Endothelial cell of umbilical vein (primary cell): ENCODE measurements at regions not wholly inside any gene's neighbourhood (a gene's known extent, or its start where the extent isn't known, plus 50 kb on each side); places are given as distances from the start of the nearest gene placed in this dataset.

Experiments used
- BruUV-seq: library from RNA; stranded (reverse); fragments of 400-500 nt; replicated peaks from 2 replicates; lab custom pipeline; 2021; lab: Mats Ljungman, UMichigan
- CTCF ChIA-PET: fragments of 300-600, 350-600 bp; sonication (Branson Sonifier 250); formaldehyde crosslinking; loops from one replicate; lab custom pipeline; 2021; ENCODE audit warnings: antibody characterized with exemption, inconsistent platforms; lab: Charles Lee
- POLR2A ChIA-PET: fragments of 300-600, 350-600 bp; sonication (Branson Sonifier 250); formaldehyde crosslinking; loops from one replicate; lab custom pipeline; 2021; ENCODE audit warnings: antibody characterized with exemption, inconsistent platforms; lab: Charles Lee
- DNase-seq: peaks from one replicate; pipeline ENCODE4 v3.0.0-alpha.2; 2011; ENCODE audit warnings: low read depth, low spot score
- FAIRE-seq: peaks from 2 replicates; lab custom pipeline; 2011; peaks lifted over from hg19 to GRCh38; lab: Jason Lieb, UNC
- H2AFZ ChIP-seq: 2 replicates; pipeline ENCODE4 v1.6.0; 2012; ENCODE audit warnings: low read depth, low read length, control low read depth, inconsistent platforms
- H3K27ac ChIP-seq: 2 replicates; pipeline ENCODE4 v1.5.1; 2011; ENCODE audit warnings: low read depth, mild to moderate bottlenecking, control low read depth, low read length, moderate library complexity; ENCODE audit not compliant: insufficient read depth
- H3K27me3 ChIP-seq, 2 experiments: 2 replicates each; pipeline versions ENCODE4 v1.6.0 to v1.6.1; 2011; ENCODE audit warnings: low read length in 2 of 2, mixed read lengths in 1 of 2; ENCODE audit not compliant: control insufficient read depth in 2 of 2, insufficient read depth in 2 of 2
- H3K36me3 ChIP-seq, 2 experiments: 2 replicates in 1 of 2; 3 replicates in 1 of 2; pipeline ENCODE4 v1.5.1; 2011; ENCODE audit warnings: low read length in 2 of 2, mild to moderate bottlenecking in 1 of 2, moderate library complexity in 1 of 2; ENCODE audit not compliant: control insufficient read depth in 2 of 2, insufficient read depth in 2 of 2; ENCODE audit errors: extremely low read depth in 1 of 2
- H3K4me1 ChIP-seq: 3 replicates; pipeline ENCODE4 v1.5.1; 2011; ENCODE audit warnings: mild to moderate bottlenecking, low read length; ENCODE audit not compliant: control insufficient read depth, insufficient read depth; ENCODE audit errors: extremely low read depth
- H3K4me2 ChIP-seq: 2 replicates; pipeline ENCODE4 v1.6.1; 2011; ENCODE audit warnings: low read length, control low read depth, mixed read lengths; ENCODE audit not compliant: insufficient read depth
- H3K4me3 ChIP-seq, 3 experiments: fragments of 200-600 bp in 1 of 3; sonication (generic), shearing (Covaris generic) in 1 of 3; replicated peaks in 1 of 3; 2 replicates each; pipeline ENCODE4 v1.5.1; 2011 to 2016; ENCODE audit warnings: control low read depth in 3 of 3, low read length in 3 of 3, mild to moderate bottlenecking in 2 of 3, inconsistent platforms in 1 of 3, low read depth in 1 of 3, moderate library complexity in 1 of 3; ENCODE audit not compliant: insufficient read depth in 1 of 3
- H3K79me2 ChIP-seq: 2 replicates; pipeline ENCODE4 v1.6.0; 2012; ENCODE audit warnings: low read length, inconsistent platforms; ENCODE audit not compliant: control insufficient read depth, insufficient read depth
- H3K9ac ChIP-seq: replicated peaks from 2 replicates; pipeline ENCODE3; 2011; ENCODE audit warnings: low read length, control low read depth; ENCODE audit not compliant: insufficient read depth; ENCODE audit errors: extremely low read depth
- H3K9me1 ChIP-seq: replicated peaks from 3 replicates; pipeline ENCODE4 v1.6.0; 2011; ENCODE audit warnings: mild to moderate bottlenecking, low read length; ENCODE audit not compliant: control insufficient read depth, insufficient read depth; ENCODE audit errors: extremely low read depth
- H3K9me3 ChIP-seq: replicated peaks from 2 replicates; pipeline ENCODE4 v1.5.1; 2012; ENCODE audit warnings: low read length, inconsistent platforms; ENCODE audit not compliant: control insufficient read depth, insufficient read depth
- H4K20me1 ChIP-seq: replicated peaks from 2 replicates; pipeline ENCODE3; 2011; ENCODE audit warnings: mild to moderate bottlenecking, low read length; ENCODE audit not compliant: control insufficient read depth, insufficient read depth; ENCODE audit errors: extremely low read depth
- CTCF ChIP-seq, 2 donors: IDR thresholded peaks; 1 replicate in 1 of 2; 2 replicates in 1 of 2; pipeline ENCODE4 v1.5.1; 2011; ENCODE audit warnings: low read length in 2 of 2, mild to moderate bottlenecking in 2 of 2, moderate library complexity in 2 of 2, control low read depth in 1 of 2, inconsistent platforms in 1 of 2, low read depth in 1 of 2; ENCODE audit not compliant: insufficient read depth in 1 of 2; ENCODE audit errors: extremely low read depth in 1 of 2
- EZH2 ChIP-seq: IDR thresholded peaks from 2 replicates; pipeline ENCODE4 v1.6.1; 2012; ENCODE audit warnings: borderline replicate concordance, low read depth, mild to moderate bottlenecking, moderate library complexity, low read length, inconsistent platforms; ENCODE audit not compliant: severe bottlenecking
- FOS ChIP-seq: IDR thresholded peaks from 2 replicates; pipeline ENCODE4 v1.6.1; 2011; ENCODE audit warnings: mild to moderate bottlenecking, low read length, moderate library complexity, borderline replicate concordance; ENCODE audit not compliant: insufficient read depth
- GATA2 ChIP-seq: IDR thresholded peaks from 2 replicates; pipeline ENCODE4 v1.7.0; 2011; ENCODE audit warnings: low read depth, mild to moderate bottlenecking, moderate library complexity, mixed read lengths, low read length; ENCODE audit not compliant: insufficient read length, insufficient read depth
- JUN ChIP-seq: IDR thresholded peaks from 2 replicates; pipeline ENCODE4 v1.6.1; 2011; ENCODE audit warnings: borderline replicate concordance, low read depth; ENCODE audit not compliant: insufficient read length, insufficient read depth
- MAX ChIP-seq: IDR thresholded peaks from 2 replicates; pipeline ENCODE4 v1.6.1; 2011; ENCODE audit not compliant: insufficient read depth, insufficient read length
- MYC ChIP-seq: IDR thresholded peaks from one replicate; pipeline ENCODE4 v1.6.1; 2011; ENCODE audit warnings: mild to moderate bottlenecking, low read depth, low read length
- POLR2A ChIP-seq: IDR thresholded peaks from 2 replicates; pipeline ENCODE4 v1.6.1; 2012; ENCODE audit warnings: low read depth, mild to moderate bottlenecking, control low read depth, low read length
- POLR2AphosphoS5 ChIP-seq: IDR thresholded peaks from 2 replicates; pipeline ENCODE4 v1.6.1; 2012; ENCODE audit warnings: low read depth, mild to moderate bottlenecking, control low read depth, low read length, moderate library complexity; ENCODE audit not compliant: insufficient read depth
- dilution Hi-C: fragments of 300-500 bp; cut with MboI; formaldehyde crosslinking; loops from one replicate; pipeline ENCODE4 v1.15.0; 2019; ENCODE audit warnings: low sequenced_read_pairs; ENCODE audit not compliant: extremely low pct_ligation_motif_present
- intact Hi-C: fragments of 100-400 bp; cut with micrococcal nuclease; formaldehyde crosslinking; loops from one replicate; pipeline ENCODE4 v1.10.0; 2022

- CTCF ChIA-PET: interaction anchor here (1.0 to 1.8 kb wide), 3 partner anchors 14 to 23 kb away, joined by 3 to 4 read pairs (median 3); no protein-coding TSS in a partner anchor
- Histone ChIP-seq H3K27ac (no peak overlapping the region), H2AFZ (no peak overlapping the region), H3K9me3 (no peaks in the 10 kb centered on the region), H3K4me3 (no peak overlapping the region), H3K27me3 (peaks cover 2 to 3% of the 10 kb centered on the region in 2 experiments), H3K9ac (no peak overlapping the region), H3K36me3 (no peaks in the 10 kb centered on the region), H3K4me1 (no peaks in the 10 kb centered on the region), H3K79me2 (no peaks in the 10 kb centered on the region), H3K4me2 (no peak overlapping the region), H3K9me1 (no peaks in the 10 kb centered on the region), H4K20me1 (no peaks in the 10 kb centered on the region)
- POLR2A ChIA-PET: no interaction called here
- dilution Hi-C loops (no loop called here), intact Hi-C loops (no loop called here)
- DNase-seq: no peak
- no TSS peak for BruUV-seq
- no peak for FAIRE-seq
- TF ChIP-seq EZH2: no peak
- TF ChIP-seq MAX: no peak
- TF ChIP-seq JUN: no peak
- no peak for TF ChIP-seq POLR2A
- TF ChIP-seq MYC: no peak
These were observed 212.6 kb upstream of the HABP2 start for GRCh38 chr10:113340282-113340681.

GRCh38 chr10:113341138-113341537, 211.7 kb upstream of the HABP2 start:
- no TSS peak for BruUV-seq
- dilution Hi-C loops (no loop called here), intact Hi-C loops (no loop called here)
- H3K36me3 ChIP-seq: no peaks in the 10 kb centered on the region
- no peaks in the 10 kb centered on the region for H3K9me1 ChIP-seq
- no peaks in the 10 kb centered on the region for H4K20me1 ChIP-seq
- H3K79me2 ChIP-seq: no peaks in the 10 kb centered on the region
- DNase-seq (no peak), FAIRE-seq (no peak)
- H3K4me1 ChIP-seq: no peaks in the 10 kb centered on the region
- no peak overlapping the region for H3K4me2 ChIP-seq
- no peaks in the 10 kb centered on the region for H3K9me3 ChIP-seq
- H3K9ac ChIP-seq: no peak overlapping the region
- H2AFZ ChIP-seq: no peak overlapping the region
- ChIA-PET CTCF (interaction anchor here (1.0 to 1.8 kb wide), 2 partner anchors 23 to 24 kb away, joined by 3 to 4 read pairs; no protein-coding TSS in a partner anchor), POLR2A (no interaction called here)
- H3K4me3 ChIP-seq: no peak overlapping the region
- H3K27ac ChIP-seq: no peak overlapping the region
- peaks cover 3% of the 10 kb centered on the region in 2 experiments for H3K27me3 ChIP-seq
- TF ChIP-seq FOS (no peak), POLR2AphosphoS5 (no peak), MAX (no peak), POLR2A (no peak), CTCF (IDR thresholded peaks at IDR 0.05; ENCODE audit: extremely low read depth in 1 of 2, insufficient read depth in 1 of 2, low read depth in 1 of 2, low read length in 2 of 2) (no peak), JUN (no peak), MYC (no peak), GATA2 (no peak), EZH2 (no peak)
